ENCODE measurements at regions not wholly inside any gene's neighbourhood (a gene's known extent, or its start where the extent isn't known, plus 50 kb on each side); places are given as distances from the start of the nearest gene placed in this dataset.

DNA sequence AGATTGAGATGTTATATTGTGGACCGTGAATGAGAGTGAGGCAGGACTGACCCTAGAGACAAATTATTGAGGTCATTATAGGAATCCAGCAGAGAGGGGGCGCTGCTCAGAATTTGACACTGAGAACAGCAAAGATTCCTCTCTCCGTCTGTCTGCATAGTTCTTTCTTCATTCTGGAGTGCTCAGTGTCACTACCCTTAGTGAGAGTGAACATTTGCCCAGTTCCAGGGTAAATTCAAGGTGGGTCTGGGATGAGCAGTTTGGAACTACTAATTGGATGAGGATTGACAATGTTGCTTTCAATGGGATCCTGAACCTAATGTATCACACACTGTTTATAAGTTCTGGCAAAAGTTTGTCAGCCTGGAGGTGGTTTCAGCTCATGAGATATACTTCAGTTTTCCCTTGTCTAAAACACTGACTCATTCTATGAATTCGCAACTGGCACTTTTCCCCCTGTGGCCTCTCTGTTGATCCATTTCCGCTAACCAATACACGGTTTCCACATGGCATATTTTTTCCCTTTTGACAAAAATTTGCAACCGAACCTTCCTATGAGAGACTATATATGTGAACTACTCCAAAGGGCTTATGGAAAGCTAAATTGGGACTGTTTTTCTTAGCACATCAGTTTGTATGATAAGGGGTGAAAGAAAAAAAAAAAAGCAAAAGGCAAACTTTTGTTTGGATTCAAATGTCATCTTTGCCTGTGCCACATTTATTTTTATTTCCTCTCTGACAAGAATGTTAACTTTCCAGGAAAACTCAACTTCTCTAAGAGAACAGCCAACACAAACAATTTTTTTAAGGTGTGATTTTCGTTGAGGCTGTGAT, 1240.7 kb upstream of the WWC1 start:
- no peaks in the 10 kb centered on the region for H4K20me1 ChIP-seq (ENCODE audit: insufficient read depth, low read length)
- ChIA-PET CTCF (ENCODE audit: low intra/inter-chr PET ratio, low total read pairs) (no interaction called here), POLR2A (no interaction called here)
- no peaks in the 10 kb centered on the region for H3K36me3 ChIP-seq (replicated peaks in 1 of 2; ENCODE audit: control insufficient read depth in 1 of 2, insufficient read depth in 2 of 2, low read length in 2 of 2)
- no peak for FAIRE-seq
- no peak for TF ChIP-seq MEIS1 (CRISPR knock-in tag; IDR thresholded peaks at IDR 0.05; ENCODE audit: borderline replicate concordance)
- TF ChIP-seq ZNF441 (CRISPR knock-in tag; IDR thresholded peaks at IDR 0.05; ENCODE audit: borderline replicate concordance) = no peak
- no peak for TF ChIP-seq SOX6 (IDR thresholded peaks at IDR 0.05)
- TF ChIP-seq SOX6 (CRISPR knock-in tag; IDR thresholded peaks at IDR 0.05) = no peak
- TF ChIP-seq ZNF432 (CRISPR knock-in tag; IDR thresholded peaks at IDR 0.05; ENCODE audit: borderline replicate concordance) = no peak
- TF ChIP-seq DNMT1 (CRISPR knock-in tag; IDR thresholded peaks at IDR 0.05) = no peak
- no peak for TF ChIP-seq ATF7 (IDR thresholded peaks at IDR 0.05)
- no peak for TF ChIP-seq ATF7 (CRISPR knock-in tag; IDR thresholded peaks at IDR 0.05)
- TF ChIP-seq, protein P1, sequence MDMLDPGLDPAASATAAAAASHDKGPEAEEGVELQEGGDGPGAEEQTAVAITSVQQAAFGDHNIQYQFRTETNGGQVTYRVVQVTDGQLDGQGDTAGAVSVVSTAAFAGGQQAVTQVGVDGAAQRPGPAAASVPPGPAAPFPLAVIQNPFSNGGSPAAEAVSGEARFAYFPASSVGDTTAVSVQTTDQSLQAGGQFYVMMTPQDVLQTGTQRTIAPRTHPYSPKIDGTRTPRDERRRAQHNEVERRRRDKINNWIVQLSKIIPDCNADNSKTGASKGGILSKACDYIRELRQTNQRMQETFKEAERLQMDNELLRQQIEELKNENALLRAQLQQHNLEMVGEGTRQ (IDR thresholded peaks at IDR 0.05; ENCODE audit: low read depth, low read length) = no peak
- TF ChIP-seq, protein P1 (CRISPR knock-in tag; IDR thresholded peaks at IDR 0.05; ENCODE audit: borderline replicate concordance) = no peak
- no peak for TF ChIP-seq ZNF768 (CRISPR knock-in tag; IDR thresholded peaks at IDR 0.05)
- no peak for TF ChIP-seq ELF3 (CRISPR knock-in tag; IDR thresholded peaks at IDR 0.05)
- no peak for TF ChIP-seq ZNF557 (CRISPR knock-in tag; IDR thresholded peaks at IDR 0.05)
- no peak overlapping the region for H3K4me3 ChIP-seq (replicated peaks in 1 of 3; ENCODE audit: insufficient read depth in 1 of 3, low read depth in 2 of 3, low read length in 3 of 3)
- H3K27me3 ChIP-seq (ENCODE audit: control insufficient read depth in 1 of 2, insufficient read depth in 2 of 2, low read length in 2 of 2) = no peaks in the 10 kb centered on the region; a peak in 1 of 5 replicates
- no peaks in the 10 kb centered on the region for H3K4me1 ChIP-seq (ENCODE audit: insufficient read depth, low read length)
- no peak overlapping the region for H3K4me2 ChIP-seq (ENCODE audit: low read depth, low read length)
- in situ Hi-C loops (cut with HindIII; ENCODE audit: extremely low pct_ligation_motif_present, low pct_unique_long_range_greater_than_20kb) (no loop called here), intact Hi-C loops (cut with micrococcal nuclease; ENCODE audit: unreplicated experiment) (no loop called here)
- H3K9me3 ChIP-seq (ENCODE audit: low read length) = no peaks in the 10 kb centered on the region
- no peak overlapping the region for H2AFZ ChIP-seq (ENCODE audit: low read length)
- DNase-seq (ENCODE audit: low spot score) = no peak
- no peak for ATAC-seq
- H3K79me2 ChIP-seq (ENCODE audit: insufficient read depth, low read length) = no peaks in the 10 kb centered on the region
- no peak overlapping the region for H3K9ac ChIP-seq (ENCODE audit: insufficient read depth, low read depth, low read length)
- 24% methylated on average over 8 of the region's 8 CpGs for whole genome bisulfite sequencing (ENCODE audit: low lambda C conversion rate)
- no TSS peak for BruUV-seq (replicated peaks)
- H3K27ac ChIP-seq (ENCODE audit: extremely low read length, insufficient read depth, low read length) = no peak overlapping the region
